GM12892 (cell line): ENCODE measurements at regions not wholly inside any gene's neighbourhood (a gene's known extent, or its start where the extent isn't known, plus 50 kb on each side); places are given as distances from the start of the nearest gene placed in this dataset.

Experiments
- POLR2A ChIP-seq: IDR thresholded peaks from 2 replicates; pipeline ENCODE4 v1.6.1; 2011; ENCODE audit warnings: low read depth, low read length, control low read depth
- POLR2AphosphoS5 ChIP-seq: IDR thresholded peaks from 2 replicates; pipeline ENCODE4 v1.6.1; 2011; ENCODE audit warnings: low read depth, low read length, control low read depth
- TAF1 ChIP-seq: IDR thresholded peaks from 2 replicates; pipeline ENCODE4 v1.6.1; 2011; ENCODE audit warnings: low read depth, mild to moderate bottlenecking, control low read depth, low read length, borderline replicate concordance

DNA sequence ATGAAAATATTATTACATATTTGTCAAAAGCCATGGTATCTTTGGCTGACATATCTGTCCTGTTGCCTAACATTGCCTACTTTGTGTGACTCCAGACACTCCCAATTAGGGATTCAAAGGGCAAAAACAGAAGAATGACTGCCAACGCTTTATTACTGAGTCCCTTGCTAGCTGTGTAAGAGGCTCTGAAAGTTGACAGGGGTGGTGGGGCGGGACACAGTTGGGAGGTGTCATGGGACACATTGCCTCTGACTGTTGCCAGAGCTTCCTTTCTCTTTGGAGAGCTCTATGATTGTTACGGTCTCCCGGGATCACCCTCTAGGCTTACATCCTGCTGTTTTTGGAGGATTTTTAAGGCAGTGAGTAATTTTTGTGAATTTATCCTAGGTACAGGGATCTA, 249.6 kb upstream of the ACVR2A start:
- TF ChIP-seq POLR2AphosphoS5, result no peak
- no peak for TF ChIP-seq POLR2A
- no peak for TF ChIP-seq TAF1
